ENCODE measurements at regions not wholly inside any gene's neighbourhood (a gene's known extent, or its start where the extent isn't known, plus 50 kb on each side); places are given as distances from the start of the nearest gene placed in this dataset.

GRCh38 chr1:56378341-56379070 is 200.9 kb downstream of the PLPP3 start:
- TF ChIP-seq, protein P1, sequence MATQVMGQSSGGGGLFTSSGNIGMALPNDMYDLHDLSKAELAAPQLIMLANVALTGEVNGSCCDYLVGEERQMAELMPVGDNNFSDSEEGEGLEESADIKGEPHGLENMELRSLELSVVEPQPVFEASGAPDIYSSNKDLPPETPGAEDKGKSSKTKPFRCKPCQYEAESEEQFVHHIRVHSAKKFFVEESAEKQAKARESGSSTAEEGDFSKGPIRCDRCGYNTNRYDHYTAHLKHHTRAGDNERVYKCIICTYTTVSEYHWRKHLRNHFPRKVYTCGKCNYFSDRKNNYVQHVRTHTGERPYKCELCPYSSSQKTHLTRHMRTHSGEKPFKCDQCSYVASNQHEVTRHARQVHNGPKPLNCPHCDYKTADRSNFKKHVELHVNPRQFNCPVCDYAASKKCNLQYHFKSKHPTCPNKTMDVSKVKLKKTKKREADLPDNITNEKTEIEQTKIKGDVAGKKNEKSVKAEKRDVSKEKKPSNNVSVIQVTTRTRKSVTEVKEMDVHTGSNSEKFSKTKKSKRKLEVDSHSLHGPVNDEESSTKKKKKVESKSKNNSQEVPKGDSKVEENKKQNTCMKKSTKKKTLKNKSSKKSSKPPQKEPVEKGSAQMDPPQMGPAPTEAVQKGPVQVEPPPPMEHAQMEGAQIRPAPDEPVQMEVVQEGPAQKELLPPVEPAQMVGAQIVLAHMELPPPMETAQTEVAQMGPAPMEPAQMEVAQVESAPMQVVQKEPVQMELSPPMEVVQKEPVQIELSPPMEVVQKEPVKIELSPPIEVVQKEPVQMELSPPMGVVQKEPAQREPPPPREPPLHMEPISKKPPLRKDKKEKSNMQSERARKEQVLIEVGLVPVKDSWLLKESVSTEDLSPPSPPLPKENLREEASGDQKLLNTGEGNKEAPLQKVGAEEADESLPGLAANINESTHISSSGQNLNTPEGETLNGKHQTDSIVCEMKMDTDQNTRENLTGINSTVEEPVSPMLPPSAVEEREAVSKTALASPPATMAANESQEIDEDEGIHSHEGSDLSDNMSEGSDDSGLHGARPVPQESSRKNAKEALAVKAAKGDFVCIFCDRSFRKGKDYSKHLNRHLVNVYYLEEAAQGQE (IDR thresholded peaks at IDR 0.05; ENCODE audit: low read depth): no peak
- TF ChIP-seq CEBPB (IDR thresholded peaks at IDR 0.05): no peak
- no peak for TF ChIP-seq TEAD4 (IDR thresholded peaks at IDR 0.05)
- no peak for TF ChIP-seq FOXM1 (IDR thresholded peaks at IDR 0.05; ENCODE audit: borderline replicate concordance, low read depth)
- no peak for TF ChIP-seq EP300 (IDR thresholded peaks at IDR 0.05; ENCODE audit: borderline replicate concordance)
- no peak for TF ChIP-seq TCF12 (IDR thresholded peaks at IDR 0.05; ENCODE audit: low read depth)
- no peak for TF ChIP-seq YY1 (IDR thresholded peaks at IDR 0.05; ENCODE audit: low read depth)
- no peak for TF ChIP-seq EGR1 (IDR thresholded peaks at IDR 0.05)
- TF ChIP-seq RAD21 (IDR thresholded peaks at IDR 0.05; ENCODE audit: low read depth): no peak
